ENCODE measurements at regions not wholly inside any gene's neighbourhood (a gene's known extent, or its start where the extent isn't known, plus 50 kb on each side); places are given as distances from the start of the nearest gene placed in this dataset.
A peak's percentile ranks its signal among the peaks of the same experiment; 100 is the strongest.

DNA sequence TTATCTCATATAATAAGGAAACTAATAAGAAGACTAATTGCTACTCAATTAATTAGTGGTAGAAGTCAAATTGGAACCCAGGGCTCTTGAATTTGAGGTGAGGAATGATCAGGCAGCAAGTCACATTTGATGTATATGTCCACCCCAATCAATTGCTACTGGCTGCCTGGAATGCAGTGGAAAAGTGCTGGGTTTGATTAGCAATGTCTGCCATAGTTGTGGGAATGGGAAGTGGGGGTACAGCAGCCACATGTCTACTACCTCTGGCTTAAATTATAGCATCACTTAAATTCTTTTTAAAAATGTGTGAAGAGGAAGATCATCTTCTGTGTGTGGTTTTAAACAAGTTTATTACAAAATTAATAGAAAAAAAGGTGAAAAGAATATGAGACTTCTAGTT is 50.8 kb upstream of the NAV2 start:
- Histone ChIP-seq H3K27ac (no peak overlapping the region), H4K20me1 (ENCODE audit: insufficient read depth, poor library complexity, severe bottlenecking) (no peaks in the 10 kb centered on the region)
- TF ChIP-seq, protein P1, sequence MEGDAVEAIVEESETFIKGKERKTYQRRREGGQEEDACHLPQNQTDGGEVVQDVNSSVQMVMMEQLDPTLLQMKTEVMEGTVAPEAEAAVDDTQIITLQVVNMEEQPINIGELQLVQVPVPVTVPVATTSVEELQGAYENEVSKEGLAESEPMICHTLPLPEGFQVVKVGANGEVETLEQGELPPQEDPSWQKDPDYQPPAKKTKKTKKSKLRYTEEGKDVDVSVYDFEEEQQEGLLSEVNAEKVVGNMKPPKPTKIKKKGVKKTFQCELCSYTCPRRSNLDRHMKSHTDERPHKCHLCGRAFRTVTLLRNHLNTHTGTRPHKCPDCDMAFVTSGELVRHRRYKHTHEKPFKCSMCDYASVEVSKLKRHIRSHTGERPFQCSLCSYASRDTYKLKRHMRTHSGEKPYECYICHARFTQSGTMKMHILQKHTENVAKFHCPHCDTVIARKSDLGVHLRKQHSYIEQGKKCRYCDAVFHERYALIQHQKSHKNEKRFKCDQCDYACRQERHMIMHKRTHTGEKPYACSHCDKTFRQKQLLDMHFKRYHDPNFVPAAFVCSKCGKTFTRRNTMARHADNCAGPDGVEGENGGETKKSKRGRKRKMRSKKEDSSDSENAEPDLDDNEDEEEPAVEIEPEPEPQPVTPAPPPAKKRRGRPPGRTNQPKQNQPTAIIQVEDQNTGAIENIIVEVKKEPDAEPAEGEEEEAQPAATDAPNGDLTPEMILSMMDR (IDR thresholded peaks at IDR 0.05; ENCODE audit: poor library complexity), result no peak
- TF ChIP-seq EZH2phosphoT487 (IDR thresholded peaks at IDR 0.05; ENCODE audit: low read depth, severe bottlenecking, unreplicated experiment) (no peak), EZH2 (IDR thresholded peaks at IDR 0.05; ENCODE audit: borderline replicate concordance) (no peak)

DNA sequence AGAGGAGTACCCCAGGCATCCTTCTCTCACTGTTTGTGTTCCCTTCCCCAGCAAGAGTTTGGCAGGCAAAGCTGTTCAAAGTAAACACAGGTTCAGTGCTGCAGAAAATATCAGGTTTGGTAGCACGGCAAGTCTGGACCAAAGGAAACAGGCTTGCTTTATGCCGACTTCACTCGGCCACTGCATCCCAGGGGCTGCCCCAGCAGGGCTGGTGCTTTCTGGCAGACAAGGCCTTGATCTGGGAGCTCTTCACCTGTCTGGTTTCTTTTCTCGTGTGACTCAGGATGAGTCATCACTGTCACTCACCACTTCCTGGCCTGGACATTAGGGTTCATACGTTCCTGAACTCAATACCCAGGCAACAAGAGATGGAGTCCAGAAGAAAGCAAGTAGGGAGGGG is 52.6 kb upstream of the NAV2 start:
- DNase-seq (ENCODE audit: low spot score), result peak; percentile 67
- H3K27ac ChIP-seq, result peak overlapping the region; percentile 10
- no peaks in the 10 kb centered on the region for H4K20me1 ChIP-seq (ENCODE audit: insufficient read depth, poor library complexity, severe bottlenecking)
- H3K36me3 ChIP-seq (replicated peaks; ENCODE audit: insufficient read depth, low read depth), result no peaks in the 10 kb centered on the region
- no peaks in the 10 kb centered on the region for H3K9me2 ChIP-seq (replicated peaks; ENCODE audit: insufficient read depth)
- H3K4me1 ChIP-seq (ENCODE audit: insufficient read depth), result no peaks in the 10 kb centered on the region
- no peak for TF ChIP-seq EZH2 (IDR thresholded peaks at IDR 0.05; ENCODE audit: borderline replicate concordance)
- TF ChIP-seq, protein P1 (IDR thresholded peaks at IDR 0.05; ENCODE audit: poor library complexity), result no peak
- no peak for TF ChIP-seq EZH2phosphoT487 (IDR thresholded peaks at IDR 0.05; ENCODE audit: low read depth, severe bottlenecking, unreplicated experiment)
- H3K27me3 ChIP-seq, result no peaks in the 10 kb centered on the region
- H3K4me3 ChIP-seq, result no peak overlapping the region
- H3K4me2 ChIP-seq, result no peak overlapping the region
- H3K79me2 ChIP-seq, result no peaks in the 10 kb centered on the region
- no peak overlapping the region for H2AFZ ChIP-seq
- 32% methylated on average over 5 of the region's 5 CpGs for WGBS (ENCODE audit: low lambda C conversion rate, missing lambda C conversion rate)
- H3K9me3 ChIP-seq (ENCODE audit: low read depth), result no peaks in the 10 kb centered on the region

More for the DNA sequence above, 50.8 kb upstream of the NAV2 start:
- DNase-seq (ENCODE audit: low spot score), result no peak
- Histone ChIP-seq H3K4me1 (ENCODE audit: insufficient read depth) (no peaks in the 10 kb centered on the region), H3K27me3 (no peaks in the 10 kb centered on the region), H3K36me3 (replicated peaks; ENCODE audit: insufficient read depth, low read depth) (no peaks in the 10 kb centered on the region), H3K4me2 (no peak overlapping the region), H3K9me3 (ENCODE audit: low read depth) (no peaks in the 10 kb centered on the region), H3K9me2 (replicated peaks; ENCODE audit: insufficient read depth) (no peaks in the 10 kb centered on the region), H3K79me2 (no peaks in the 10 kb centered on the region), H3K4me3 (no peak overlapping the region), H2AFZ (no peak overlapping the region)

DNA sequence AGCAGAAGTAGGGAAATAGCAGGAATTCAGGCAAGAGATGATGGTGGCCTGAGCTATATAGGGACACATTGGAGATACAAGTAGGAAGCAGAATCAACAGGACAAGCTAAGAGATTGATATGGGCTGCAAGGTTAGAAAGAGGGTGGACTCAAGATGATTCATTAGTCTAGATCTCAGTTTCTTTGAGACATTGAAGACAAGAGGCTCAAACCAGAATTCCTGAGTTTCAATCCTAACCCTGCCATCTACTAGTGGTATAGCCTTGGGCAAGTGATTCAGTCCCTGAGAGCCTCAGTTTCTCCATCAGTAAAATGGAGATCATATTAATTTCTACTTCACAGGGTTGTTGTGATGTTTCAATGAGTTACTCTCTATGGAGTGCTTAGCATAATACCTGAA is 53.1 kb upstream of the NAV2 start:
- no peak overlapping the region for H3K27ac ChIP-seq
- no peak for DNase-seq (ENCODE audit: low spot score)

More for the DNA sequence above, 53.1 kb upstream of the NAV2 start:
- no peaks in the 10 kb centered on the region for H3K9me2 ChIP-seq (replicated peaks; ENCODE audit: insufficient read depth)
- no peak overlapping the region for H3K4me3 ChIP-seq
- no peak for TF ChIP-seq EZH2 (IDR thresholded peaks at IDR 0.05; ENCODE audit: borderline replicate concordance)
- no peak for TF ChIP-seq EZH2phosphoT487 (IDR thresholded peaks at IDR 0.05; ENCODE audit: low read depth, severe bottlenecking, unreplicated experiment)
- TF ChIP-seq, protein P1 (IDR thresholded peaks at IDR 0.05; ENCODE audit: poor library complexity), result no peak
- H3K79me2 ChIP-seq, result no peaks in the 10 kb centered on the region
- no peak overlapping the region for H3K4me2 ChIP-seq
- H3K27me3 ChIP-seq, result no peaks in the 10 kb centered on the region
- H3K4me1 ChIP-seq (ENCODE audit: insufficient read depth), result no peaks in the 10 kb centered on the region
- no peaks in the 10 kb centered on the region for H4K20me1 ChIP-seq (ENCODE audit: insufficient read depth, poor library complexity, severe bottlenecking)
- no peaks in the 10 kb centered on the region for H3K9me3 ChIP-seq (ENCODE audit: low read depth)
- no peak overlapping the region for H2AFZ ChIP-seq
- no peaks in the 10 kb centered on the region for H3K36me3 ChIP-seq (replicated peaks; ENCODE audit: insufficient read depth, low read depth)
